ENCODE measurements at regions not wholly inside any gene's neighbourhood (a gene's known extent, or its start where the extent isn't known, plus 50 kb on each side); places are given as distances from the start of the nearest gene placed in this dataset.
A peak's percentile ranks its signal among the peaks of the same experiment; 100 is the strongest.

GRCh38 chr6:19713984-19714383, 123.2 kb upstream of the ID4 start:
- H3K4me2 ChIP-seq (ENCODE audit: low read length), result no peak overlapping the region
- no peaks in the 10 kb centered on the region for H3K36me3 ChIP-seq (ENCODE audit: low read depth, low read length)
- no peak overlapping the region for H3K27ac ChIP-seq (ENCODE audit: low read length)
- no peaks in the 10 kb centered on the region for H3F3A ChIP-seq (ENCODE audit: low read length, unreplicated experiment)
- H3K4me1 ChIP-seq (ENCODE audit: insufficient read depth, low read length), result no peaks in the 10 kb centered on the region
- H3K79me2 ChIP-seq (ENCODE audit: low read length), result no peaks in the 10 kb centered on the region
- ChIA-PET POLR2A (ENCODE audit: unreplicated experiment) (no interaction called here), CTCF (no interaction called here)
- H3K9me3 ChIP-seq (ENCODE audit: low read length), result no peaks in the 10 kb centered on the region
- H3K9ac ChIP-seq (ENCODE audit: low read length), result no peak overlapping the region
- BruUV-seq (replicated peaks), result no TSS peak
- H3K9me2 ChIP-seq (replicated peaks; ENCODE audit: low read length), result no peaks in the 10 kb centered on the region
- ATAC-seq (no peak), DNase-seq (no peak)
- H3K27me3 ChIP-seq (ENCODE audit: low read length), result no peaks in the 10 kb centered on the region
- no peaks in the 10 kb centered on the region for H4K20me1 ChIP-seq (ENCODE audit: low read length)
- no peak overlapping the region for H3K4me3 ChIP-seq (ENCODE audit: low read length)
- TF ChIP-seq EZH2phosphoT487 (IDR thresholded peaks at IDR 0.05; ENCODE audit: borderline replicate concordance, low read length), result no peak
- TF ChIP-seq, protein P1, sequence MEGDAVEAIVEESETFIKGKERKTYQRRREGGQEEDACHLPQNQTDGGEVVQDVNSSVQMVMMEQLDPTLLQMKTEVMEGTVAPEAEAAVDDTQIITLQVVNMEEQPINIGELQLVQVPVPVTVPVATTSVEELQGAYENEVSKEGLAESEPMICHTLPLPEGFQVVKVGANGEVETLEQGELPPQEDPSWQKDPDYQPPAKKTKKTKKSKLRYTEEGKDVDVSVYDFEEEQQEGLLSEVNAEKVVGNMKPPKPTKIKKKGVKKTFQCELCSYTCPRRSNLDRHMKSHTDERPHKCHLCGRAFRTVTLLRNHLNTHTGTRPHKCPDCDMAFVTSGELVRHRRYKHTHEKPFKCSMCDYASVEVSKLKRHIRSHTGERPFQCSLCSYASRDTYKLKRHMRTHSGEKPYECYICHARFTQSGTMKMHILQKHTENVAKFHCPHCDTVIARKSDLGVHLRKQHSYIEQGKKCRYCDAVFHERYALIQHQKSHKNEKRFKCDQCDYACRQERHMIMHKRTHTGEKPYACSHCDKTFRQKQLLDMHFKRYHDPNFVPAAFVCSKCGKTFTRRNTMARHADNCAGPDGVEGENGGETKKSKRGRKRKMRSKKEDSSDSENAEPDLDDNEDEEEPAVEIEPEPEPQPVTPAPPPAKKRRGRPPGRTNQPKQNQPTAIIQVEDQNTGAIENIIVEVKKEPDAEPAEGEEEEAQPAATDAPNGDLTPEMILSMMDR (conservative IDR thresholded peaks at IDR 0.05; ENCODE audit: low read depth, low read length), result no peak
- no peak for TF ChIP-seq EZH2 (IDR thresholded peaks at IDR 0.05; ENCODE audit: low read length, unreplicated experiment)
- no peak overlapping the region for H2AFZ ChIP-seq (ENCODE audit: low read length)
- intact Hi-C loops (cut with micrococcal nuclease), result no loop called here

GRCh38 chr6:19714434-19715166, 122.6 kb upstream of the ID4 start:
- ChIA-PET CTCF (no interaction called here), POLR2A (ENCODE audit: unreplicated experiment) (no interaction called here)
- H3F3A ChIP-seq (ENCODE audit: low read length, unreplicated experiment), result no peaks in the 10 kb centered on the region
- H3K9ac ChIP-seq (ENCODE audit: low read length), result no peak overlapping the region
- intact Hi-C loops (cut with micrococcal nuclease), result no loop called here
- no peak overlapping the region for H2AFZ ChIP-seq (ENCODE audit: low read length)
- no peak overlapping the region for H3K27ac ChIP-seq (ENCODE audit: low read length)
- H3K9me3 ChIP-seq (ENCODE audit: low read length), result no peaks in the 10 kb centered on the region
- no peak overlapping the region for H3K4me2 ChIP-seq (ENCODE audit: low read length)
- H4K20me1 ChIP-seq (ENCODE audit: low read length), result no peaks in the 10 kb centered on the region
- H3K36me3 ChIP-seq (ENCODE audit: low read depth, low read length), result no peaks in the 10 kb centered on the region
- DNase-seq (no peak), ATAC-seq (no peak)
- no peaks in the 10 kb centered on the region for H3K9me2 ChIP-seq (replicated peaks; ENCODE audit: low read length)
- BruUV-seq (replicated peaks), result no TSS peak
- no peak for TF ChIP-seq EZH2 (IDR thresholded peaks at IDR 0.05; ENCODE audit: low read length, unreplicated experiment)
- TF ChIP-seq, protein P1 (conservative IDR thresholded peaks at IDR 0.05; ENCODE audit: low read depth, low read length), result no peak
- no peaks in the 10 kb centered on the region for H3K4me1 ChIP-seq (ENCODE audit: insufficient read depth, low read length)
- no peaks in the 10 kb centered on the region for H3K79me2 ChIP-seq (ENCODE audit: low read length)
- H3K4me3 ChIP-seq (ENCODE audit: low read length), result no peak overlapping the region
- no peaks in the 10 kb centered on the region for H3K27me3 ChIP-seq (ENCODE audit: low read length)

- H3K4me1 ChIP-seq (ENCODE audit: insufficient read depth, low read length), result no peaks in the 10 kb centered on the region
- H3K79me2 ChIP-seq (ENCODE audit: low read length), result no peaks in the 10 kb centered on the region
- H3F3A ChIP-seq (ENCODE audit: low read length, unreplicated experiment), result no peaks in the 10 kb centered on the region
- no peak overlapping the region for H3K4me3 ChIP-seq (ENCODE audit: low read length)
- ATAC-seq (no peak), DNase-seq (peak; percentile 19)
- CTCF ChIA-PET, result no interaction called here
- no peak overlapping the region for H2AFZ ChIP-seq (ENCODE audit: low read length)
- POLR2A ChIA-PET (ENCODE audit: unreplicated experiment), result no interaction called here
- no peak overlapping the region for H3K9ac ChIP-seq (ENCODE audit: low read length)
- no TSS peak for BruUV-seq (replicated peaks)
- no peaks in the 10 kb centered on the region for H4K20me1 ChIP-seq (ENCODE audit: low read length)
- H3K27ac ChIP-seq (ENCODE audit: low read length), result no peak overlapping the region
- no peaks in the 10 kb centered on the region for H3K9me2 ChIP-seq (replicated peaks; ENCODE audit: low read length)
- H3K27me3 ChIP-seq (ENCODE audit: low read length), result no peaks in the 10 kb centered on the region
- H3K4me2 ChIP-seq (ENCODE audit: low read length), result no peak overlapping the region
- TF ChIP-seq EZH2 (IDR thresholded peaks at IDR 0.05; ENCODE audit: low read length, unreplicated experiment), result no peak
- TF ChIP-seq EZH2phosphoT487 (IDR thresholded peaks at IDR 0.05; ENCODE audit: borderline replicate concordance, low read length), result no peak
- H3K36me3 ChIP-seq (ENCODE audit: low read depth, low read length), result no peaks in the 10 kb centered on the region
- no peaks in the 10 kb centered on the region for H3K9me3 ChIP-seq (ENCODE audit: low read length)
- intact Hi-C loops (cut with micrococcal nuclease), result no loop called here
Observed at GRCh38 chr6:19715167-19715551, 122.0 kb upstream of the ID4 start.

All from PC-3 (cell line).